ENCODE measurements at regions not wholly inside any gene's neighbourhood (a gene's known extent, or its start where the extent isn't known, plus 50 kb on each side); places are given as distances from the start of the nearest gene placed in this dataset.

GRCh38 chr7:34449765-34450164 lies 208.3 kb upstream of the NPSR1 start:
- Histone ChIP-seq H3K36me3 (ENCODE audit: control insufficient read depth, insufficient read depth, low read length) (no peaks in the 10 kb centered on the region), H3K9me3 (ENCODE audit: control insufficient read depth, insufficient read depth, low read length) (no peaks in the 10 kb centered on the region), H3K27me3 (ENCODE audit: control insufficient read depth, insufficient read depth, low read length) (no peaks in the 10 kb centered on the region), H3K4me1 (ENCODE audit: control insufficient read depth, insufficient read depth, low read length) (no peaks in the 10 kb centered on the region), H3K27ac (ENCODE audit: low read length) (no peak overlapping the region), H3K4me3 (ENCODE audit: low read length) (no peak overlapping the region)
- peaks cover 7 to 12% of the 10 kb centered on the region in 2 donors for H3K9me3 Mint-ChIP-seq
- DNase-seq = no peak
- no peak for ATAC-seq
- no peaks in the 10 kb centered on the region for H3K27me3 Mint-ChIP-seq (ENCODE audit: low read depth in 2 of 2)
- no CpG with 5 or more reads among the region's 1 CpG for WGBS (ENCODE audit: insufficient coverage)
- H3K4me3 Mint-ChIP-seq = no peak overlapping the region
- intact Hi-C loops (cut with micrococcal nuclease) = no loop called here
- TF ChIP-seq, protein P1, sequence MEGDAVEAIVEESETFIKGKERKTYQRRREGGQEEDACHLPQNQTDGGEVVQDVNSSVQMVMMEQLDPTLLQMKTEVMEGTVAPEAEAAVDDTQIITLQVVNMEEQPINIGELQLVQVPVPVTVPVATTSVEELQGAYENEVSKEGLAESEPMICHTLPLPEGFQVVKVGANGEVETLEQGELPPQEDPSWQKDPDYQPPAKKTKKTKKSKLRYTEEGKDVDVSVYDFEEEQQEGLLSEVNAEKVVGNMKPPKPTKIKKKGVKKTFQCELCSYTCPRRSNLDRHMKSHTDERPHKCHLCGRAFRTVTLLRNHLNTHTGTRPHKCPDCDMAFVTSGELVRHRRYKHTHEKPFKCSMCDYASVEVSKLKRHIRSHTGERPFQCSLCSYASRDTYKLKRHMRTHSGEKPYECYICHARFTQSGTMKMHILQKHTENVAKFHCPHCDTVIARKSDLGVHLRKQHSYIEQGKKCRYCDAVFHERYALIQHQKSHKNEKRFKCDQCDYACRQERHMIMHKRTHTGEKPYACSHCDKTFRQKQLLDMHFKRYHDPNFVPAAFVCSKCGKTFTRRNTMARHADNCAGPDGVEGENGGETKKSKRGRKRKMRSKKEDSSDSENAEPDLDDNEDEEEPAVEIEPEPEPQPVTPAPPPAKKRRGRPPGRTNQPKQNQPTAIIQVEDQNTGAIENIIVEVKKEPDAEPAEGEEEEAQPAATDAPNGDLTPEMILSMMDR (IDR thresholded peaks at IDR 0.05) = no peak
- H3K36me3 Mint-ChIP-seq = no peaks in the 10 kb centered on the region
- no peak overlapping the region for H3K27ac Mint-ChIP-seq
- H3K4me1 Mint-ChIP-seq = no peaks in the 10 kb centered on the region

- intact Hi-C loops (cut with micrococcal nuclease) = no loop called here
- Histone ChIP-seq H3K27ac (ENCODE audit: low read length) (no peak overlapping the region), H3K36me3 (ENCODE audit: control insufficient read depth, insufficient read depth, low read length) (no peaks in the 10 kb centered on the region), H3K9me3 (ENCODE audit: control insufficient read depth, insufficient read depth, low read length) (no peaks in the 10 kb centered on the region), H3K4me3 (ENCODE audit: low read length) (no peak overlapping the region), H3K4me1 (ENCODE audit: control insufficient read depth, insufficient read depth, low read length) (no peaks in the 10 kb centered on the region), H3K27me3 (ENCODE audit: control insufficient read depth, insufficient read depth, low read length) (no peaks in the 10 kb centered on the region)
- TF ChIP-seq, protein P1 (IDR thresholded peaks at IDR 0.05) = no peak
- 93% methylated on average over 1 of the region's 1 CpG for WGBS (ENCODE audit: insufficient coverage)
- ATAC-seq (no peak), DNase-seq (no peak)
- H3K27ac Mint-ChIP-seq = no peak overlapping the region
- no peaks in the 10 kb centered on the region for H3K4me1 Mint-ChIP-seq
- H3K9me3 Mint-ChIP-seq = peaks cover 4 to 5% of the 10 kb centered on the region in 2 donors
- no peak overlapping the region for H3K4me3 Mint-ChIP-seq
- H3K27me3 Mint-ChIP-seq (ENCODE audit: low read depth in 2 of 2) = no peaks in the 10 kb centered on the region
- no peaks in the 10 kb centered on the region for H3K36me3 Mint-ChIP-seq
These were observed 206.8 kb upstream of the NPSR1 start for GRCh38 chr7:34451183-34451582.

DNA sequence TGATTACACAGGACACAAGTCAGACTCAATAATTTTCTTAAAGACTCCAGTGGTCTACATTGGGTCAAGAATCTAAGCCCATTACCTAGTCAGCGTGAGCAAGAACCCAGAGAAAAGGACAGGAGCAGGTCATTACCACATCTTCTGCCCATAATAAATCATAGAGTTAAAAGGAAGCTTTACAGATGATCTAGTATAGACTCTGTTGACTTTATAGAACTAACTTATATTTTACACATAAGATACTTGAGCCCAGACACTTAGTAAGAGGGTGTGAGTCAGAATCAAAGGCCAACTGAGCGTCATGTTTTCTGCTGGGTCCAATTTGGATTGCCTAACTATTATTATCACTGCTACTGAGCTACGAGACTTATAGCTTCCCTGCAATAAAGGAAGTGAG lies 206.1 kb upstream of the NPSR1 start:
- ATAC-seq (no peak), DNase-seq (no peak)
- H3K27ac ChIP-seq (ENCODE audit: low read length) = no peak overlapping the region

GRCh38 chr7:34452363-34452762 lies 205.7 kb upstream of the NPSR1 start:
- DNase-seq = no peak
- no peak for ATAC-seq
- H3K4me1 Mint-ChIP-seq = no peaks in the 10 kb centered on the region
- Histone ChIP-seq H3K4me3 (ENCODE audit: low read length) (no peak overlapping the region), H3K36me3 (ENCODE audit: control insufficient read depth, insufficient read depth, low read length) (no peaks in the 10 kb centered on the region), H3K4me1 (ENCODE audit: control insufficient read depth, insufficient read depth, low read length) (no peaks in the 10 kb centered on the region), H3K27me3 (ENCODE audit: control insufficient read depth, insufficient read depth, low read length) (no peaks in the 10 kb centered on the region), H3K9me3 (ENCODE audit: control insufficient read depth, insufficient read depth, low read length) (no peaks in the 10 kb centered on the region), H3K27ac (ENCODE audit: low read length) (no peak overlapping the region)
- H3K27ac Mint-ChIP-seq = no peak overlapping the region
- intact Hi-C loops (cut with micrococcal nuclease) = no loop called here
- TF ChIP-seq, protein P1 (IDR thresholded peaks at IDR 0.05) = no peak
- H3K9me3 Mint-ChIP-seq = peaks cover 3 to 5% of the 10 kb centered on the region in 2 donors
- 95% methylated on average over 6 of the region's 7 CpGs for WGBS (ENCODE audit: insufficient coverage)
- no peak overlapping the region for H3K4me3 Mint-ChIP-seq
- no peaks in the 10 kb centered on the region for H3K36me3 Mint-ChIP-seq
- no peaks in the 10 kb centered on the region for H3K27me3 Mint-ChIP-seq (ENCODE audit: low read depth in 2 of 2)

More for the DNA sequence above, 206.1 kb upstream of the NPSR1 start:
- H3K27me3 ChIP-seq (ENCODE audit: control insufficient read depth, insufficient read depth, low read length) = no peaks in the 10 kb centered on the region
- Mint-ChIP-seq H3K4me1 (no peaks in the 10 kb centered on the region), H3K27ac (no peak overlapping the region), H3K9me3 (peaks cover 3 to 5% of the 10 kb centered on the region in 2 donors), H3K4me3 (no peak overlapping the region), H3K27me3 (ENCODE audit: low read depth in 2 of 2) (no peaks in the 10 kb centered on the region), H3K36me3 (no peaks in the 10 kb centered on the region)
- H3K36me3 ChIP-seq (ENCODE audit: control insufficient read depth, insufficient read depth, low read length) = no peaks in the 10 kb centered on the region
- no peaks in the 10 kb centered on the region for H3K9me3 ChIP-seq (ENCODE audit: control insufficient read depth, insufficient read depth, low read length)
- intact Hi-C loops (cut with micrococcal nuclease) = no loop called here
- WGBS (ENCODE audit: insufficient coverage) = 94% methylated on average over 2 of the region's 3 CpGs
- H3K4me3 ChIP-seq (ENCODE audit: low read length) = no peak overlapping the region
- TF ChIP-seq, protein P1 (IDR thresholded peaks at IDR 0.05) = no peak
- H3K4me1 ChIP-seq (ENCODE audit: control insufficient read depth, insufficient read depth, low read length) = no peaks in the 10 kb centered on the region
